HG03108 (cell line): ENCODE measurements at regions not wholly inside any gene's neighbourhood (a gene's known extent, or its start where the extent isn't known, plus 50 kb on each side); places are given as distances from the start of the nearest gene placed in this dataset.
"Not testable (repeated sequence)": the region's sequence is repeated elsewhere in the genome, so short reads cannot be mapped to it uniquely, and the experiment has no call there.

Experiments used
- ATAC-seq: cut with Tn5 transposase; IDR thresholded peaks from one replicate; pipeline ENCODE4 v1.9.1; 2021; ENCODE audit warnings: moderate library complexity; ENCODE audit not compliant: unreplicated experiment

GRCh38 chr9:129416821-129417539, 203.9 kb downstream of the C9orf50 start:
- ATAC-seq = no peak

DNA sequence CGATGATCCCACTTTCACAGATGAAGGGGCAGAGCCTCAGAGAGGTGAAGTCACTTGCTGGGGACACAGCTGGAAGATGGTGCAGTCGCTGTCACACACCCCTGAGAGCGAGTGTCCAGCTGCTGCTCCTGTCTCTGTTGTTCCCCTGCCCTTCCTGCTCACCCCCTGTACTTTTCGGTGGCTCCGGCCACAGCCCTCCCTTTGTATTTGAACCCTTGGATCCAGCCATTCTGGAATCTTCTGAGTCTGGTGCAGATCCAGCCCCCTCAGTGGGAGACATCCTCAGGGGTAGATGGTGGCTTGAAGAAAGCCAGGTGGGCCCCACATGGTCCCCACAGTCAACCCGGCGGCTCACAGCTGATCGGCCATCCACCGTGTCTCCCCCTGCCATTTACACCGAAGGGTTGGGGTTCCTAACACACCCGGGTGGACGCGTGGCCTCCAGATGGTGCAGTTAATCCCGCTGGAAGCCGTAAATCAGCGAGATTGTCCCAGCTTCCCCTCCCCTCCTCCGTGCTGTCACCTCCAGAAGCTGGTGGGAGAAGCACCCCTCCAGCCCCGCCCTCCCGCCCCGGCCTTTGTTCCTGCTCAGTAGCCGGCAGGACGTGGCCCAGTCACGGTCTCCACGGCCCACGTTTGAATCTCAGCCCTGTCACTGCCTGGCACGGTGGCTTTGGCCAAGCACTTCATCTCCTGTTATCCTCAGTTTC, 204.8 kb downstream of the C9orf50 start:
- no peak for ATAC-seq

GRCh38 chr9:129414993-129415941, 205.6 kb downstream of the C9orf50 start:
- ATAC-seq = no peak

DNA sequence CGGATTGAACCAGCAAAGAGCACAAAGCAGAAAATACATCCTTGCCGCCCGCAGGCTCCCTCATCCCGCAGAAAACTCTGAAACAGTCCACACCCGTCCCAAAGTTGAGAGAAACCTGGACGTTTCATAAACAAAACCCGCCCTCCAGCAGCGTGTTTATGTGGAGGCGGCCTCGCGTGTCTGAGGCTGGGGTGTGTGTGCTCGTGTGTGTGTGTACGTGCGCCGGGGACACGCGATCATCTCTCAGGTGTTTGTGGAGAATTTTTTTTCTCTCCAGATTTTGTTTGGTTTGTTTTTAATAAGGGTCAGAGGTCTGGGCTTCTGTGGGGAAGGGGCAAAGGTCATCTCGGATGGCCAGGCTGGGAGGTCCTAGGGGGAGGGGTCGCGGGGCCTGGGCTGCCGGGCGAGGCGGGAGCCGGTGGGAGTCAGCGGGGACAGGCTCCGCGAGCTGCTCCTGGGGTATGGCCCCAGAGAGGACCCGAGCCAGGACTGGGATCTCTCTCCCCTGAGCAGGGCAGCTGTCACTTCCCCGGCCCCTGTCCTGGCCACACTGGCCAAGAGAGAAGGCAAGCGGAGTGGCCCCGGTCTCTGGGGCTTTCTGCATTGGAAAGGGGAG, 206.4 kb downstream of the C9orf50 start:
- ATAC-seq = no peak

GRCh38 chr9:129413537-129414376, 207.1 kb downstream of the C9orf50 start:
- ATAC-seq = peak; percentile 79

- peak; percentile 12 for ATAC-seq
Observed at GRCh38 chr9:129412814-129413536, 207.9 kb downstream of the C9orf50 start.

- not testable (repeated sequence) for ATAC-seq
Observed at GRCh38 chr9:129412176-129412813, 208.6 kb downstream of the C9orf50 start.

DNA sequence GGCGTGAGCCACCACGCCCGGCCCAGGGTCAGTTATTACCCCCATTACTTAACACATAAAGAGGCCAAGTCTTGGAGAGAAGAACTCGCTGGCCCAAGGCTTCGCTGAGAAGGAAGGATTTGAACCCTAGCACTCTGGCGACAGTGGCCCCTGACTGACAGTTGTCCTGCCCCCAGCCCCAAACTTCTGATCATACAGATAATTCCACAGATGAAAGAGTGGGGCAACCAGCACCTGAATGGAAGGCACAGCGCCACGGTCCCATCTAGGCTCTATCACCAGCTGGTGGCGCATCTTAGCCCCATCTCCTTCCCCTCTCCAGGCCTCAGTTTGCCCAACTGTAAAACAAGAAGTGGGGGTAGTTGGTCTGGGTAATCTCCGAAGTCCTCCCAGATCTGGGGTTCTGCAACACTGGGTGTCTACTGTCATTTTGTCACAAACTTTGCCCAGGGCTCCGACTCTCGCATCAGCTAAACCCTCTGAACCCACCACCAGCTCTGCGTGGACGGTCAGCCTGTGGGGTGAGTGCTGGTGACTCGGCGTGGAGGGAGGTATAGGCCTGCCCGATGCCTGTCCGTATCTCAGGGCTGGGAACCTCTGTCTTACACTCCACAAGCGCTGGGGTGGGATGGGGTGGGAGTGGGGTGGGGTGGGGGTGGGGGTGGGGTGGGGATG, 209.3 kb downstream of the C9orf50 start:
- ATAC-seq = no peak

GRCh38 chr9:129410226-129410625, 210.7 kb downstream of the C9orf50 start:
- ATAC-seq = no peak

DNA sequence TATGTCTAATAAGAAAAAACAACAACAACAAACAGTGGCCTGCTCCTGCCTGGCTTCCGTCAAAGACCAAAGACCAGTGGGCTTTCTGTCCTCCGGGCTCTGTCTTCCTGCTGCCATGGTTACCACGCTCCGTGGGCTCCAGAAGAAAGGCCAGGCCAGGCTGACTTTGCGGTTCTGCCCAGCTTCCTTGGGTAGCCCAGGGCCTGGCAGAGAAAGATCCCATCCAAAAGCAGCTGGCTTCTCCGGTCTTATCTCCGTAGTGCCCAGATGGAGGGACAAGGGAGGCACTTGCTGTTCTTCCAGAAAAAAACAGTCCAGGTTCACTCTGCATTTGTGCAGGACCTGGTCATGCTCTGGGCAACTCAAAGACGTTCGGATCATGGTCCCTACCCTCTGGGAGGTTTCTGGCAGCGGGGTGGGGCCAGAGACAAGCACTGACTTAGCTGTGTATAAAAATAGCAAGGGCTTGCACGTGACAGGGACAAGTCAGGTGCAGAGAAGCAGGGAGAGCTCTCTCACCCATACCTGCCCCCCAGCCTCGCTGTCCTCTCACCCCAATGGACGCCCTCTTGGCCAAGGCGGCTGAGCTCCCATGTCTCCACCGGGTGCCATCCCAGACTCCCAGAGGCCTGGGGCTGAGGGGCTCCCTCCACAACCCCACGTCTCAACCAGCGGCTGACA, 212.2 kb downstream of the C9orf50 start:
- no peak for ATAC-seq

DNA sequence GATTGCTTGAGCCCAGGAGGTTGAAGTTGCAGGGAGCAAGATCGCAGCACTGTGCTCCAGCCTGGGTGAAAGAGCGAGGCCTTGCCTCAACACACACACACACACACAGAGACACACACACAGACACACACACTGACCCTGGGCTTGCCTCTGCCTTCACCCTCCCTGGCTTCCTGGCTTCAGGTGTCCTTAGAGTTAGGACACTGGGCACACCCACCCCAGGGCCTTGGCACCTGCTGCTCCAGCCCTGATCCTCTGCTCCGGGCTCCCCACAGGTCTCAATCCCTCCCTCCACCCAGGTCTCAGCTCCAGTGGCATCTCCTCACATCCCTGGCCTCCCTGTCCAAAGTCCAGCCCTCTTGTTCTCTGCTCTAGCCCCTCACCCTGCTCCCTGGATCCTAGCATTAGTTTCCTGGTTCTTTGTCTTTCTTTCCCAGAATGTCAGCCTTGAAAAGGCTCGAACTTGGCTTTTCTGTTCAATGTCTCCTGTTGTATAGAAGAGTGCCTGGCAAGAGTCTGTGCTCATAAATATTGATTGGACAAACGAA, 212.9 kb downstream of the C9orf50 start:
- ATAC-seq = no peak

DNA sequence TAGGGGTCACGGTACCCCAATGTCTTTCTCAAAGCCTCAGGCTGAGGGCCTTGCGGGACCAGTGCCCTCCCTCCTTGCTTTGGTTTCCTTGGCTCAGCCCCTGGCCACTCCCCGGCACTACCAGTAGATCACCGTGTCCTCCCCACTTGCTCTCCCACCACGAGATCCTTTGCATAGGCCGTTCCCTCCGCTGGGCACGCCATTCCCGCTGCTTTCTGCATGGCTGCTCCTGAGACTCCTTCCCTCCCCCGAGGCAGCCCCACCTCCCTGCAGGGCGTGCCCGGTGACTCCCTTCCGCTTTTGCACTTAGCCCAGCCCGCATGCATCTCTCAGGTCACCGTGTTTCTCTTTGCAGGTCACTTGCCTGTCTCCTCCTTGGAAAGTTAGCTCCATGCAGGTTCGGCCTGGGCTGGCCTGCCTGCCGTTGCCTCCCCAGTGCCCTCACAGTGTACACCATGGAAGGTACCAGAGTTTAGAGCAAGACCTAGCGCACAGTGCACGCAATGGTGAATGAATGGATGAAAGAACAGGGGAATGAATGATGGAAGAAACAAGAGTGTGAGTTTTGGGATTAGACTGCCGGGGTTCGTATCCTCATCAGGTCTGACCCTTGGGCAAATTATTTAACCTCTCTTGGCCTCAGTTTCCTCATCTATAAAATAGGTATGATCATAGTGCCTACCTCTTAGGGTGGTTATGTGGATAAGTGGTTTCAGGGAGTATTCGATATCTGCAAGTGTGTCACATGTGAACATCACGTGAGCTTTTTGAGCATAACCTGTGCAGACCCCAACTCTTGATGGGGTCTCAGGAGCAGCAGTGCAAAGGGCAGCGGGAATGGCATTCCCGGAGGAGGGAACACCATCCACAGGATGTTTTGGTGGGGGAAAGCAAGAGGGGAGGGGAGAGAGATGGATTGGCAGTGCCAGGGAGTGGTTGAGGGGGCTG, 214.3 kb downstream of the C9orf50 start:
- no peak for ATAC-seq

DNA sequence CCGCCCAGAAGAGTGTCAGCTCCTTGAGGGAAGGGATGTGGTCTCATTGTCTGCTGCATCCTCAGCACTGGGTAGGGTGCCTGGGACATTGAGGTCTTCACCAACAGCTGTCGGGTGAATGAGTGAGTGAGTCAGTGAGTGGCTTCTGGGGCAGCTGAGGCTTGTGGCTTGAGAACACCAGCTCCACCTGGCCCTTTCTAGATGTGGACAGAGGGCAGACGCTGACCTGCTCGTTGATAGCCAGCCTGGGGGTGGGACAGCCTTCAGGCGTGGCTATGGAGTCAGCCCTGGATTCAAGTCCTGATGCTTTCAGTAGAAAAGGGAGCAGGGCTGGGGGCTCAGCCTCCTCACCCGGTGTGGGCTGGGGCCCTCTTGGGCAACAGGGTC, 215.1 kb downstream of the C9orf50 start:
- no peak for ATAC-seq

GRCh38 chr9:129405089-129405826, 215.6 kb downstream of the C9orf50 start:
- no peak for ATAC-seq

GRCh38 chr9:129404621-129405020, 216.3 kb downstream of the C9orf50 start:
- ATAC-seq = no peak
